ENCODE measurements at regions not wholly inside any gene's neighbourhood (a gene's known extent, or its start where the extent isn't known, plus 50 kb on each side); places are given as distances from the start of the nearest gene placed in this dataset.

DNA sequence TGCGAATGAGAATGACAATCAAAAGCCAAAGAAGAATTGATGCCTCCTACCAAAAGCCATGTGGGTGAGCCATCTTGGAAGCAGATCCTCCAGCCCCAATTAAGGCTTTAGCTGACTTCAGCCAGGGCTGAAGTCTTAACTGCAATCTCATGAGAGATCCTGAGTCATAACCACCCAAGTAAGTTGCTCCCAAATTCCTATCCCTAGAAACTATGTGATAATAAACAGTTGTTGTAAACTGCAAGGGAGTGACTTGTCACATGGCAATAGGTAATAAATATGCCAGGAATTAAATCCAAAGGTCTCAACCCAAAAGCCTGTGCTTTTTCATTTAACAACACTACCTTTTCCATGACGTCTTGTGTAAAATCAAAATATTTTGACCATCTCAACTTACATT, 154.2 kb upstream of the TBL1X start:
- no peak for DNase-seq
- Histone ChIP-seq H3K36me3 (ENCODE audit: insufficient read depth in 1 of 2, low read depth in 1 of 2) (no peaks in the 10 kb centered on the region), H3K9me3 (no peaks in the 10 kb centered on the region), H3K27me3 (ENCODE audit: insufficient read depth in 3 of 3, low read length in 2 of 3) (no peaks in the 10 kb centered on the region), H3K27ac (no peak overlapping the region), H3K4me3 (no peak overlapping the region), H3K4me1 (no peaks in the 10 kb centered on the region)
- WGBS, 3 donors = 78 to 85% (median 83%) methylated on average over 2 of the region's 2 CpGs
- no peak for ATAC-seq
- TF ChIP-seq, protein P1, sequence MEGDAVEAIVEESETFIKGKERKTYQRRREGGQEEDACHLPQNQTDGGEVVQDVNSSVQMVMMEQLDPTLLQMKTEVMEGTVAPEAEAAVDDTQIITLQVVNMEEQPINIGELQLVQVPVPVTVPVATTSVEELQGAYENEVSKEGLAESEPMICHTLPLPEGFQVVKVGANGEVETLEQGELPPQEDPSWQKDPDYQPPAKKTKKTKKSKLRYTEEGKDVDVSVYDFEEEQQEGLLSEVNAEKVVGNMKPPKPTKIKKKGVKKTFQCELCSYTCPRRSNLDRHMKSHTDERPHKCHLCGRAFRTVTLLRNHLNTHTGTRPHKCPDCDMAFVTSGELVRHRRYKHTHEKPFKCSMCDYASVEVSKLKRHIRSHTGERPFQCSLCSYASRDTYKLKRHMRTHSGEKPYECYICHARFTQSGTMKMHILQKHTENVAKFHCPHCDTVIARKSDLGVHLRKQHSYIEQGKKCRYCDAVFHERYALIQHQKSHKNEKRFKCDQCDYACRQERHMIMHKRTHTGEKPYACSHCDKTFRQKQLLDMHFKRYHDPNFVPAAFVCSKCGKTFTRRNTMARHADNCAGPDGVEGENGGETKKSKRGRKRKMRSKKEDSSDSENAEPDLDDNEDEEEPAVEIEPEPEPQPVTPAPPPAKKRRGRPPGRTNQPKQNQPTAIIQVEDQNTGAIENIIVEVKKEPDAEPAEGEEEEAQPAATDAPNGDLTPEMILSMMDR (IDR thresholded peaks at IDR 0.05) = no peak
- intact Hi-C loops (cut with DNase I) = no loop called here

DNA sequence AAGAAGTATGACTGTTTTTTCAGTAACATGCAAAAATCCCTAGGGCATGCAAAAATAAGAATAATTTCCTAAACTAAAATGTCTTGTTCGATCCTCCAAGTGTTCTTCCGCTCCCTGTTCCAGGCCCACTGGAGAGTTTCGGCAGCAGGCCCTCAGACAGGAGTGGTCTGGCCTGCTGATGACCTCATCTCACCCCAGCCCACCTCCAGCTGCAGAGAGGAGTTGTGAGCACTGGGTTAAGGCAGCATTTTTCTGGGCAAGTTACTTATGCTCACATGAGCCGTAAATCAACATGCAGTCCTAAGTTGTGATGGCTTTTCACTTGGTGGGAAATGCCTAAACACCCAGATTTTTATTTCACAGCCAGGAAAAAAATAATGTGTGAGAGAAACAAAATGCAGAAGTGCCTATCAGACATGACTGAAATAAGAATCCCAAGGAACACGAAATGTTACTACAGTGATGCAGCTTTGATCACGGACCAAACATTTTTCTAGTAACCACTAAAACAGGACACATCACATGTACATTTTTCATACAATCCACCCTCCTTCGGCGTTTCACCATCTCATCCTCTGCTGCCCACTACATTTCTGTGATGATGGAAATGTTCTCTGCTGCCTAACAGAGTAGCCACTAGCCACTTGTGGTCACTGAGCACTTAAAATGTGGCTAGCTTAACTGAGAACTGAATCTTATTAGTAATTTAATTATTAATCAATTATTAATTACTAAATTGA, 153.3 kb upstream of the TBL1X start:
- Histone ChIP-seq H3K36me3 (ENCODE audit: insufficient read depth in 1 of 2, low read depth in 1 of 2) (no peaks in the 10 kb centered on the region), H3K4me1 (no peaks in the 10 kb centered on the region), H3K27me3 (ENCODE audit: insufficient read depth in 3 of 3, low read length in 2 of 3) (no peaks in the 10 kb centered on the region), H3K4me3 (no peak overlapping the region), H3K9me3 (no peaks in the 10 kb centered on the region), H3K27ac (no peak overlapping the region)
- TF ChIP-seq, protein P1 (IDR thresholded peaks at IDR 0.05) = no peak
- DNase-seq (no peak), ATAC-seq (no peak)
- 65 to 74% (median 67%) methylated on average over 8 of the region's 8 CpGs for WGBS, 3 donors
- intact Hi-C loops (cut with DNase I) = no loop called here

DNA sequence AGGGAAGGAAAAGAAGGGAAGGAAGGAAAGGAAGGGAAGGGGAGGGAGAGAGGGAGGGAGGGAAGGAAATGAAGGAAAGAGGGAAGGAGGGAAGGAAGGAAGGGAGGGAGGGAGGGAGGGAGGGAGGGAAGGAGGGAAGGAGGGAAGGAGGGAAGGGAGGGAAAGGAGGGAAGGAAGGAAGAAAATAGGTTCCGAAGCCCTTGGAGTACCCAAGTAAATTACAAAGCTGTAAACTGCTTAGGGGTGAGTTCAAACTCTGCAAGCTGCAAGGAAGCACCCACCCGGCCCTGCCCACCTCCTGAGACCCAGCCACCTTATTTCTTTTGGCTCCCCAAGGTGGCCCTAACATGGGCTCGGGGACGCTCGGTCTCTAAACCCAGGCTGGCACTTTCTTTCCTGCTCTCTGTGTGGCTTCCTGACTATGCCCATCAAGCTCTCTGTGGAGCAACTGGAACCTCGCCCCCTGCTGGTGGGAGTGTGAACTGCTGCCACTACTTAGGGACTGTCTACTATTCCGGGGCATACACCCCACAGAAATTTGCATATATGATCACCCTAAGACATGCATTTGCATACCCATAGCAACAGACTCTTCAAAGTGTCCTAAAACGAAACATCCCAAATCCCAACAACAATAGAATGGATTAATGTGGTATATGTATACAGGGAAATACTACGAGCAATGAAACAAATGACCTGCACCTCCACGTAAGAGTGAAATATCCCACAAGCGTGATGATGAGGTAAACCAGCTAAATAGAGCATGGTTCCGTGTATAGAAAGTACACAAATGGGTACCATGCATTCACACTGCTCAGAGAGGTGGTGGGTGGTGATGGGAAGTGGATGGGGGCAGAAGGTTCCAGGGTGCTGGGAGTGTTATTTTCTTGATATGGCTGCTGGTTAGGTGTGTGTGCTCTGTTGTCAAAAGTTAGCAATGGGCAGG, 151.7 kb upstream of the TBL1X start:
- TF ChIP-seq, protein P1 (IDR thresholded peaks at IDR 0.05) = peak; percentile 60
- no peaks in the 10 kb centered on the region for H3K27me3 ChIP-seq (ENCODE audit: insufficient read depth in 3 of 3, low read length in 2 of 3)
- H3K36me3 ChIP-seq (ENCODE audit: insufficient read depth in 1 of 2, low read depth in 1 of 2) = no peaks in the 10 kb centered on the region
- DNase-seq = peak; percentile 36 to 68
- intact Hi-C loops (cut with DNase I) = no loop called here
- no peaks in the 10 kb centered on the region for H3K4me1 ChIP-seq
- ATAC-seq = no peak
- no peaks in the 10 kb centered on the region for H3K9me3 ChIP-seq
- WGBS, 3 donors = 77 to 82% (median 81%) methylated on average over 11 to 12 of the region's 12 CpGs
- no peak overlapping the region for H3K27ac ChIP-seq
- no peak overlapping the region for H3K4me3 ChIP-seq

DNA sequence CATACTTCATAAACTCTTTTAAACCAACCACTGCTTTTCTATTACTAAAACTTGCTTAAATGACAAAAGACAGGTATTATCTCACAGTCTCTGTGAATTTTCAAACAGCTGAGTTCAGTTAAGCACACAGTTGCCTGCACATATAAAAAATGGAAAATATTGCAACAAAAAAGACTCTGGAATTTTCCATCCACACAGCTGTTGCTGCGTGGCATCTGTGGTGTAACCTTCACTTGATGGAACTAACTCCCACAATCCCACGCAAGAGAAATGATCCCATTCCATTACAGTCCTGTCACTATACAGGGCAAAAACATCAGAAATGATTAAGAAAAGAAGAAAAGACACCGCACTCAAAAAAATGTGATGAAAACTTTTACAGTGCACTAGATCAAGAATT, 149.8 kb upstream of the TBL1X start:
- 47 to 80% (median 54%) methylated on average over 3 of the region's 3 CpGs for WGBS, 3 donors
- no peak for DNase-seq
- no peak for ATAC-seq
- Histone ChIP-seq H3K27me3 (ENCODE audit: insufficient read depth in 3 of 3, low read length in 2 of 3) (no peaks in the 10 kb centered on the region), H3K36me3 (ENCODE audit: insufficient read depth in 1 of 2, low read depth in 1 of 2) (no peaks in the 10 kb centered on the region), H3K27ac (no peak overlapping the region), H3K9me3 (no peaks in the 10 kb centered on the region), H3K4me1 (no peaks in the 10 kb centered on the region), H3K4me3 (no peak overlapping the region)
- intact Hi-C loops (cut with DNase I) = no loop called here
- TF ChIP-seq, protein P1 (IDR thresholded peaks at IDR 0.05) = no peak

Measured in psoas muscle (tissue), 7 donors.